AG04449 (cell line): ENCODE measurements at regions not wholly inside any gene's neighbourhood (a gene's known extent, or its start where the extent isn't known, plus 50 kb on each side); places are given as distances from the start of the nearest gene placed in this dataset.
"Not testable (repeated sequence)": the region's sequence is repeated elsewhere in the genome, so short reads cannot be mapped to it uniquely, and the experiment has no call there.

Experiments
- CTCF ChIA-PET: fragments of 350-600 bp; formaldehyde crosslinking; extraction: SDS; loops from one replicate; lab custom pipeline; 2021; ENCODE audit warnings: antibody characterized with exemption; lab: Yijun Ruan, JAX
- POLR2A ChIA-PET: fragments of 400-600, 350-600 bp; formaldehyde crosslinking; extraction: SDS; loops from one replicate; lab custom pipeline; 2020; ENCODE audit warnings: antibody characterized with exemption, inconsistent platforms; lab: Yijun Ruan, JAX
- DNase-seq: peaks from one replicate; pipeline ENCODE4 v3.0.0-alpha.2; 2010; ENCODE audit warnings: low read depth, low spot score
- H3K4me3 ChIP-seq: 2 replicates; pipeline ENCODE4 v1.5.1; 2011; ENCODE audit warnings: low read depth, mild to moderate bottlenecking, control low read depth, low read length
- CTCF ChIP-seq: IDR thresholded peaks from one replicate; pipeline ENCODE4 v1.5.1; 2011; ENCODE audit warnings: mild to moderate bottlenecking, moderate library complexity, low read length, control low read depth, inconsistent platforms; ENCODE audit not compliant: insufficient read depth; ENCODE audit errors: missing control alignments

- no peak for DNase-seq
- CTCF ChIA-PET = no interaction called here
- TF ChIP-seq CTCF = no peak
- POLR2A ChIA-PET = no interaction called here
- H3K4me3 ChIP-seq = no peak overlapping the region
Measured at GRCh38 chr4:3598695-3599227, 66.5 kb upstream of the LRPAP1 start.

- POLR2A ChIA-PET, H3K4me3 ChIP-seq, CTCF ChIA-PET, DNase-seq: not testable (repeated sequence)
Measured at GRCh38 chr4:3597896-3598505, 65.8 kb upstream of the LRPAP1 start.

GRCh38 chr4:3596957-3597733 is 64.9 kb upstream of the LRPAP1 start:
- DNase-seq, H3K4me3 ChIP-seq, CTCF ChIA-PET, POLR2A ChIA-PET: not testable (repeated sequence)

- DNase-seq, CTCF ChIA-PET, H3K4me3 ChIP-seq, POLR2A ChIA-PET: not testable (repeated sequence)
Measured at GRCh38 chr4:3595627-3596291, 63.5 kb upstream of the LRPAP1 start.

- DNase-seq = not testable (repeated sequence)
Measured at GRCh38 chr4:3594751-3595150, 62.5 kb upstream of the LRPAP1 start.

GRCh38 chr4:3589946-3590924 is 58.0 kb upstream of the LRPAP1 start:
- CTCF ChIA-PET, DNase-seq, H3K4me3 ChIP-seq, POLR2A ChIA-PET: not testable (repeated sequence)

More at GRCh38 chr4:3594751-3595150, 62.5 kb upstream of the LRPAP1 start:
- POLR2A ChIA-PET, CTCF ChIA-PET, H3K4me3 ChIP-seq: not testable (repeated sequence)

- POLR2A ChIA-PET, CTCF ChIA-PET, DNase-seq, H3K4me3 ChIP-seq: not testable (repeated sequence)
Measured at GRCh38 chr4:3589379-3589778, 57.2 kb upstream of the LRPAP1 start.

GRCh38 chr4:3588517-3589194 is 56.4 kb upstream of the LRPAP1 start:
- CTCF ChIA-PET, DNase-seq, H3K4me3 ChIP-seq, POLR2A ChIA-PET: not testable (repeated sequence)

GRCh38 chr4:3586596-3586995 is 54.4 kb upstream of the LRPAP1 start:
- DNase-seq, H3K4me3 ChIP-seq, CTCF ChIA-PET, POLR2A ChIA-PET: not testable (repeated sequence)

GRCh38 chr4:3585567-3585966 is 53.3 kb upstream of the LRPAP1 start:
- DNase-seq, CTCF ChIA-PET, POLR2A ChIA-PET, H3K4me3 ChIP-seq: not testable (repeated sequence)
